Fibroblast of upper back skin (primary cell): ENCODE measurements at regions not wholly inside any gene's neighbourhood (a gene's known extent, or its start where the extent isn't known, plus 50 kb on each side); places are given as distances from the start of the nearest gene placed in this dataset.
A peak's percentile ranks its signal among the peaks of the same experiment; 100 is the strongest.

ENCODE experiments used
- DNase-seq: peaks from one replicate; pipeline ENCODE4 v3.0.0-alpha.2; 2013

GRCh38 chr2:185152186-185152585 lies 553.9 kb downstream of the ZNF804A start:
- DNase-seq = no peak

GRCh38 chr2:185161701-185162100 lies 563.4 kb downstream of the ZNF804A start:
- no peak for DNase-seq

- DNase-seq = no peak
Observed at GRCh38 chr2:185174353-185174752, 564.3 kb upstream of the FSIP2 start.

GRCh38 chr2:185179743-185180142 lies 558.9 kb upstream of the FSIP2 start:
- no peak for DNase-seq

GRCh38 chr2:185181901-185182300 lies 556.7 kb upstream of the FSIP2 start:
- no peak for DNase-seq

- DNase-seq = no peak
Observed at GRCh38 chr2:185185044-185185443, 553.6 kb upstream of the FSIP2 start.

GRCh38 chr2:185187421-185187820 lies 551.2 kb upstream of the FSIP2 start:
- DNase-seq = no peak

- no peak for DNase-seq
Observed at GRCh38 chr2:185188656-185189055, 549.9 kb upstream of the FSIP2 start.

GRCh38 chr2:185201063-185201462 lies 537.5 kb upstream of the FSIP2 start:
- no peak for DNase-seq

- no peak for DNase-seq
Observed at GRCh38 chr2:185202381-185202780, 536.2 kb upstream of the FSIP2 start.

- no peak for DNase-seq
Observed at GRCh38 chr2:185202945-185203528, 535.6 kb upstream of the FSIP2 start.

GRCh38 chr2:185208261-185208660 lies 530.3 kb upstream of the FSIP2 start:
- DNase-seq = peak; percentile 29

- no peak for DNase-seq
Observed at GRCh38 chr2:185215497-185215896, 523.1 kb upstream of the FSIP2 start.

- no peak for DNase-seq
Observed at GRCh38 chr2:185219981-185220380, 518.6 kb upstream of the FSIP2 start.

GRCh38 chr2:185222311-185222710 lies 516.3 kb upstream of the FSIP2 start:
- no peak for DNase-seq

- DNase-seq = no peak
Observed at GRCh38 chr2:185227391-185227790, 511.2 kb upstream of the FSIP2 start.

- DNase-seq = no peak
Observed at GRCh38 chr2:185239491-185239890, 499.1 kb upstream of the FSIP2 start.

- DNase-seq = no peak
Observed at GRCh38 chr2:185240796-185241195, 497.8 kb upstream of the FSIP2 start.

GRCh38 chr2:185241556-185241955 lies 497.0 kb upstream of the FSIP2 start:
- DNase-seq = no peak

GRCh38 chr2:185242462-185242861 lies 496.1 kb upstream of the FSIP2 start:
- no peak for DNase-seq

- DNase-seq = no peak
Observed at GRCh38 chr2:185245216-185245615, 493.4 kb upstream of the FSIP2 start.

GRCh38 chr2:185245806-185246205 lies 492.8 kb upstream of the FSIP2 start:
- peak; percentile 10 for DNase-seq

GRCh38 chr2:185246717-185247116 lies 491.9 kb upstream of the FSIP2 start:
- no peak for DNase-seq

- DNase-seq = peak; percentile 21
Observed at GRCh38 chr2:185255566-185255965, 483.0 kb upstream of the FSIP2 start.

GRCh38 chr2:185265747-185266146 lies 472.9 kb upstream of the FSIP2 start:
- no peak for DNase-seq

GRCh38 chr2:185268651-185269050 lies 470.0 kb upstream of the FSIP2 start:
- no peak for DNase-seq
